Type B pancreatic cell (in vitro differentiated cells): ENCODE measurements at regions not wholly inside any gene's neighbourhood (a gene's known extent, or its start where the extent isn't known, plus 50 kb on each side); places are given as distances from the start of the nearest gene placed in this dataset.

Experiments
- DNase-seq: peaks from one replicate; pipeline ENCODE4 v3.0.0; 2021; ENCODE audit warnings: mixed read lengths; ENCODE audit not compliant: unreplicated experiment; ENCODE audit errors: extremely low spot score
- H3K27ac Mint-ChIP-seq: 2 replicates; pipeline ENCODE4 v1.8.0; 2021; ENCODE audit warnings: mild to moderate bottlenecking, mixed read lengths
- H3K27me3 Mint-ChIP-seq: 2 replicates; pipeline ENCODE4 v1.8.0; 2021; ENCODE audit warnings: mixed read lengths
- H3K36me3 Mint-ChIP-seq: 2 replicates; pipeline ENCODE4 v1.8.0; 2021; ENCODE audit warnings: mixed read lengths
- H3K4me1 Mint-ChIP-seq: one replicate; pipeline ENCODE4 v1.8.0; 2021; ENCODE audit warnings: mixed read lengths; ENCODE audit not compliant: unreplicated experiment
- H3K4me3 Mint-ChIP-seq: 2 replicates; pipeline ENCODE4 v1.8.0; 2021; ENCODE audit warnings: mild to moderate bottlenecking, mixed read lengths
- H3K9me3 Mint-ChIP-seq: 2 replicates; pipeline ENCODE4 v1.8.0; 2021; ENCODE audit warnings: mixed read lengths
- CTCF ChIP-seq: fragments of 200-600 bp; sonication (generic); conservative IDR thresholded peaks from 2 replicates; pipeline ENCODE4 v1.5.0; 2021; ENCODE audit warnings: antibody characterized with exemption, mild to moderate bottlenecking

GRCh38 chr6:9020001-9020400 lies 584.7 kb upstream of the SLC35B3 start:
- no peak for DNase-seq
- H3K27me3 Mint-ChIP-seq = no peaks in the 10 kb centered on the region
- H3K27ac Mint-ChIP-seq = no peak overlapping the region
- H3K4me1 Mint-ChIP-seq = no peaks in the 10 kb centered on the region
- no peaks in the 10 kb centered on the region for H3K36me3 Mint-ChIP-seq
- no peak for TF ChIP-seq CTCF
- no peak overlapping the region for H3K4me3 Mint-ChIP-seq
- H3K9me3 Mint-ChIP-seq = no peaks in the 10 kb centered on the region

- Mint-ChIP-seq H3K9me3 (no peaks in the 10 kb centered on the region), H3K27ac (no peak overlapping the region), H3K4me3 (no peak overlapping the region), H3K27me3 (no peaks in the 10 kb centered on the region), H3K36me3 (no peaks in the 10 kb centered on the region), H3K4me1 (no peaks in the 10 kb centered on the region)
- DNase-seq = no peak
- TF ChIP-seq CTCF = no peak
Measured at GRCh38 chr6:9009931-9010330, 574.6 kb upstream of the SLC35B3 start.

- Mint-ChIP-seq H3K27me3 (no peaks in the 10 kb centered on the region), H3K9me3 (peaks cover 7% of the 10 kb centered on the region), H3K4me1 (no peaks in the 10 kb centered on the region), H3K27ac (no peak overlapping the region), H3K36me3 (no peaks in the 10 kb centered on the region), H3K4me3 (no peak overlapping the region)
- no peak for TF ChIP-seq CTCF
- no peak for DNase-seq
Measured at GRCh38 chr6:9007027-9007426, 571.7 kb upstream of the SLC35B3 start.

GRCh38 chr6:9002833-9003232 lies 567.5 kb upstream of the SLC35B3 start:
- peaks cover 7% of the 10 kb centered on the region for H3K9me3 Mint-ChIP-seq
- H3K4me3 Mint-ChIP-seq = no peak overlapping the region
- peak overlapping the region; percentile 74 for H3K27ac Mint-ChIP-seq

GRCh38 chr6:8995156-8995555 lies 559.8 kb upstream of the SLC35B3 start:
- Mint-ChIP-seq H3K27me3 (peaks cover 4% of the 10 kb centered on the region), H3K36me3 (no peaks in the 10 kb centered on the region), H3K4me1 (peaks cover 5% of the 10 kb centered on the region), H3K9me3 (peaks cover 3% of the 10 kb centered on the region), H3K27ac (no peak overlapping the region), H3K4me3 (no peak overlapping the region)
- no peak for DNase-seq
- no peak for TF ChIP-seq CTCF

More at GRCh38 chr6:9002833-9003232, 567.5 kb upstream of the SLC35B3 start:
- no peak for DNase-seq
- H3K27me3 Mint-ChIP-seq = no peaks in the 10 kb centered on the region
- no peaks in the 10 kb centered on the region for H3K4me1 Mint-ChIP-seq
- no peak for TF ChIP-seq CTCF
- H3K36me3 Mint-ChIP-seq = no peaks in the 10 kb centered on the region

- peaks cover 5% of the 10 kb centered on the region for H3K4me1 Mint-ChIP-seq
- peaks cover 4% of the 10 kb centered on the region for H3K27me3 Mint-ChIP-seq
- DNase-seq = no peak
- H3K27ac Mint-ChIP-seq = no peak overlapping the region
- H3K9me3 Mint-ChIP-seq = peaks cover 6% of the 10 kb centered on the region
- no peaks in the 10 kb centered on the region for H3K36me3 Mint-ChIP-seq
- no peak overlapping the region for H3K4me3 Mint-ChIP-seq
- TF ChIP-seq CTCF = no peak
Measured at GRCh38 chr6:8993111-8993510, 557.8 kb upstream of the SLC35B3 start.
